Activated CD8-positive, alpha-beta memory T cell treated with anti-CD3 and anti-CD28 coated beads, Interleukin-2, amount 50 U/mL, for 4 hours (primary cell): ENCODE measurements at regions not wholly inside any gene's neighbourhood (a gene's known extent, or its start where the extent isn't known, plus 50 kb on each side); places are given as distances from the start of the nearest gene placed in this dataset.

Experiments
- DNase-seq: peaks from one replicate; pipeline ENCODE4 v3.0.0-alpha.2; 2020

GRCh38 chr2:144948205-144948855 is 428.4 kb upstream of the ZEB2 start:
- DNase-seq: no peak

GRCh38 chr2:144947709-144948037 is 427.8 kb upstream of the ZEB2 start:
- no peak for DNase-seq

- no peak for DNase-seq
Measured at GRCh38 chr2:144946263-144946662, 426.3 kb upstream of the ZEB2 start.

GRCh38 chr2:144944546-144945220 is 424.8 kb upstream of the ZEB2 start:
- DNase-seq: no peak

- no peak for DNase-seq
Measured at GRCh38 chr2:144943986-144944385, 424.1 kb upstream of the ZEB2 start.

GRCh38 chr2:144943293-144943941 is 423.5 kb upstream of the ZEB2 start:
- DNase-seq: no peak

GRCh38 chr2:144942516-144943256 is 422.8 kb upstream of the ZEB2 start:
- DNase-seq: no peak

- no peak for DNase-seq
Measured at GRCh38 chr2:144941743-144942488, 422.0 kb upstream of the ZEB2 start.

GRCh38 chr2:144939590-144939989 is 419.7 kb upstream of the ZEB2 start:
- no peak for DNase-seq

- DNase-seq: no peak
Measured at GRCh38 chr2:144937910-144938709, 418.2 kb upstream of the ZEB2 start.

GRCh38 chr2:144937066-144937465 is 417.1 kb upstream of the ZEB2 start:
- no peak for DNase-seq

- DNase-seq: no peak
Measured at GRCh38 chr2:144936442-144936841, 416.5 kb upstream of the ZEB2 start.

GRCh38 chr2:144935736-144936135 is 415.8 kb upstream of the ZEB2 start:
- DNase-seq: no peak

GRCh38 chr2:144935191-144935590 is 415.3 kb upstream of the ZEB2 start:
- no peak for DNase-seq

- no peak for DNase-seq
Measured at GRCh38 chr2:144931960-144932359, 412.0 kb upstream of the ZEB2 start.

- no peak for DNase-seq
Measured at GRCh38 chr2:144931480-144931879, 411.6 kb upstream of the ZEB2 start.

GRCh38 chr2:144927429-144927828 is 407.5 kb upstream of the ZEB2 start:
- DNase-seq: no peak

GRCh38 chr2:144925886-144926285 is 406.0 kb upstream of the ZEB2 start:
- DNase-seq: no peak

- DNase-seq: no peak
Measured at GRCh38 chr2:144924827-144925226, 404.9 kb upstream of the ZEB2 start.

GRCh38 chr2:144922519-144922918 is 402.6 kb upstream of the ZEB2 start:
- no peak for DNase-seq

- no peak for DNase-seq
Measured at GRCh38 chr2:144920755-144921530, 401.0 kb upstream of the ZEB2 start.
